HuH-7.5 (cell line): ENCODE measurements at regions not wholly inside any gene's neighbourhood (a gene's known extent, or its start where the extent isn't known, plus 50 kb on each side); places are given as distances from the start of the nearest gene placed in this dataset.
"Not testable (repeated sequence)": the region's sequence is repeated elsewhere in the genome, so short reads cannot be mapped to it uniquely, and the experiment has no call there.

ENCODE experiments used
- DNase-seq: peaks from one replicate; pipeline ENCODE4 v3.0.0; 2011; ENCODE audit warnings: low spot score

DNA sequence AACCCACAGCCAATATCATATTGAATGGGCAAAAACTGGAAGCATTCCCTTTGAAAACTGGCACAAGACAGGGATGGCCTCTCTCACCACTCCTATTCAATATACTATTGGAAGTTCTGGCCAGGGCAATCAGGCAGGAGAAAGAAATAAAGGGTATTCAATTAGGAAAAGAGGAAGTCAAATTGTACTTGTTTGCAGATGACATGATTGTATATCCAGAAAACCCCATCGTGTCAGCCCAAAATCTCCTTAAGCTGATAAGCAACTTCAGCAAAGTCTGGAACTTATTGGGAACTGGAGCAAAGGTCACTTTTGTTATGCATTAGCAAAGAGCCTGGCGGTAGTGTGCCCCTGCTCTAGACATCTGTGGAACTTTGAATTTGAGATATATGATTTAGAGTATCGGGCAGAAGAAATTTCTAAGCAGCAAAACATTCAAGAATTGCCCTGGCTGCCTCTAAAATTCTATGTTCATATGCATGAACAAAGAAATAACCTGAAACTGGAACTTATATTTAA lies 53.4 kb upstream of the PSMA1 start:
- DNase-seq: not testable (repeated sequence)

DNA sequence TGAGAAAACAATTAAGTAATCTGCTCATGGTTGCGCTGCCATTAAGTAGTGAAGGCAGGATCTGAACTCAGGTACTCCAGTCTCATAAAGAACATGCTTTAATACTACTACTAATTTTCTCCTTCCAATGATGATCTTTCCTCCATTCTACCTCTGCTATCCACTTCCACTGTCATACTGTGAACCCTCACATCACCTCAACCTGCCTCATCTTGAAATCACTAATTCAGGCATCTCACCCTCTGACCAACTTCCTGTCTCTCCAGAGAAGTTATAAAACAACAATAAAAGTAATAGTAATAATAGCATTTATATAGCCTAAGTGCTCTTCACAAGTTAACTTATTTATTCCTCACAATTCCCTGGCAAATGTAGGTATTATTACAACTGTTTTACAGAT lies 57.1 kb upstream of the PSMA1 start:
- no peak for DNase-seq

DNA sequence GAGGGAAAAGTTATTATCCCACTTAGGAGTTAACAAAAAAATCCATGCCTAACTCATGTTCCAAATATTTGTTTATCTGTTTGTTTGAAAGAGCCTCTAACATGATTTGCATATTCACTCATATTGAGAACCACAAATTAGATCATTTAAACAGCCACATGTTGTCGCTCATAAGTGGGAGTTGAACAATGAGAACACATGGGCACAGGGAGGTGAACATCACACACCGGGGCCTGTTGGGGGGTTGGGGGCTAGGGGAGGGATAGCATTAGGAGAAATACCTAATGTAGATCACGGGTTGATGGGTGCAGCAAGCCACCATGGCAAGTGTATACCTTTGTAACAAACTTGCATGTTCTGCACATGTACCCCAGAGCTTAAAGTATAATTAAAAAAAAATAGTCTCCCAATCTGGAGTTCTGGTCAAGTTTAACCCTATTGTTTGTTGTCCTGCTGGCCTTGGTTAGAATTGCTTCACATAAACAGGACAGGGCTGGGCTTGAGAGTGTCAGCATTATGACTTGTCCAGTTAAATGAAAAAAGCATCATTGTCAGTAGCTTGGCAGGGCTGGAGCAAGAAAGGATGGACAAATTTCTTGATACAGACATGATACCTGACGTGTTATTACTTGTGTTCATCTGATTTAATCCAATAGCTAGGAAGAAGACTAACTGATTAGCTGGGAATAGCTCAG lies 57.8 kb upstream of the PSMA1 start:
- DNase-seq: no peak

DNA sequence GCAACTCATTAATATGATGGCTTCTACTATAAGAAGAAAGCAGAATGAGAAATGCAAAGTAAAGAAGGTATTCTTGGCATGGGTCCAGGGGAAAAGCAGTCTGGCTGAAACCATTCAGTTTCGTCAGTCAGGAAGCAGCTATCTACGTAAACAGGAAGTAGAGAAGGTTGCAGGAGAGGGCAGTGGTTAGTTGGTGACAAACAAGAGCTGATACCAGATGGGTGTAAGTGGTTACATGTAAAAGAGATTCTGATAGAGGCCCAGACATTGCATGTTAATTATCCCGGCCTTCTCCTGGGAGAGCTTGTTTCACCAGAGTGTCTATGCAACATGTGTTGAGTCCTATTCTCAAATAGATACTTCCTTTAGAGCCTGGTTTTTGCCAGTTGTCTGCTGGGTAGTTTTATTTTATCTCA lies 58.4 kb upstream of the PSMA1 start:
- peak; percentile 26 for DNase-seq

DNA sequence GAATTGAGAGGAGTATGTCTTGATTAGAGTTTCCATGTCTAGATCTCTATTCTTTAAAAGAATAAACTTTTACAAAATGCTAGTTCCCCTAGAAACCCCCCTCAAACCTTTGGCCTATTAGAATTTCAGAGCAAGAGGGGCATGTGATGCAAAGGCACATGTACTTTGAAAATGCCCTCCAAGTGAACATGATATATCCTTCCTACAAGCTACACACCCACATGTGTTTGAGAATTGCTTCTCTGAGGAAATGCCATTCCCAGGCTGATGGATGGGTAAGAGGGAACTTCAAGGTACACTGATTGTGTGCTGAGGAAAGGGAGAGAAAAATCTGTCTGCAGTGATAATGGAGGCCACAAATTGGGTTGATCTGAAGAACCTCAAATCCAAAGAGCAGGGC lies 59.5 kb upstream of the PSMA1 start:
- no peak for DNase-seq

DNA sequence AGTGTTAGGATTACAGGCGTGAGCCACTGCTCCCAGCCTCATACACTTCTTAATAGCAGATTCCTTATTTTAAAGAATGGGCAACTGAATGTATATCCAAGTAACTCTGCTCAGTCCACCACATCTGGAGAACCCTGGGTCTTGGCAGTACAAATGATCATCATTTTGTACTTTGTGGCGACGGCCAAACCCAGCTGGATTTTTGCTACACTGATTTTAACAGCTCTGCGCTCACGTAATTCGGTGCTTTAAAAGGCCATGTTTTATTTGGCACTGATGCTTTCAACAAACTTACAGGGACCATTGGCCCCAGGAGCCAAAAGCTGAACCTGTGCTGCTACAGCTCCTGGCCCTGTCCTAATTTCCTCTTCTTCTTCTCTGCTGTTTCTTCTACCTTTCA lies 60.8 kb upstream of the PDE3B start:
- DNase-seq: no peak

DNA sequence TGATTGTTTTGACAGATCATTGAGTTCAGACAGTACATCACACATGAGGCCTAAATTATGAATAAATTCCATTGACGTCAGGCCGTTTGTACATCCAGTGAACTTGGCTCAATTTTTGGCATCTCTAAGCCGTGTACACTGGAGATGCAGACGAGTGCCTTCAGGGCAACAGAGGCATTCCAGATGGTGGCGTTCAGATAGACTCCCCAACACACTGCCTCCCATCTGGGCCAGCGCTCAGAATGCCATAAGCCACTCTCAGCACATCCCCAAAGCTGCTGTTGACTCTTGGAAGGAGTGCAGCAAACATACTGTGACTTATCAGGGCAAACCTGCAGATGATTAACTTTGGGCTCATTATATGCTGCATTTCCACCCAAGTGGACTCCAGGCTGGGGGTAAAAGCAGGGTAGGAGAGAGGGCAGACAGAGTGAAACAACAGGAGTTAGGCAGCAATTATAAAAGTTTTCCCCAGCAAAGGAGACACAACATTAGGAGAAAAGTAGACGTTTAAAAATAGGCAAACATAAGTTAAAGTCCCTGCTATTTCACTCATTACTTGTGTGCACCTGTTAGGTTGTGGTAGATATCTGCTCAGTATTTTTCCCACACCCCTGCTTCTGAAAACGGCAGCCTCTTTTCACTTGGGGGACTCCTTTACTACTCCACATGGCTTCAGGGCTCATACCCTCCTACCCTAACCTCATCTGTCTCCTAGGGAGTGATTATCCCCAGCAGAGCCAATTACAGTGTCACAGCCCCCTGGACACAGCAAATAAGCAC lies 60.2 kb upstream of the PDE3B start:
- DNase-seq: peak; percentile 42

DNA sequence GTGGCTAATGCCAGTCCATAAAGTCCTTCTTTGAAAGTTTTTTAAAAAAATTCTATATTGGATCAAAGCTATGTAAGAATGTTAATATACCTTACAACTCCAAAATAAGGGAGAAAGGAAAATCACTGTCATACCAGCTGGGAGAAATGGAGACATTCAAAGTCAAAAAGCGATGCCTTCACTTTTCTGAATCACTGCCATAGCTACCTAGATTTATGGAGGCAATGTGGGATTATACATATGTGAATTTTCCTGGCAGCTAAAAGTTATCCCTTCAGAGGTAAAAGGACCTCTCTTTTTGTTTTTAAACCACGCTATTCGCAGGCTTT lies 59.6 kb upstream of the PDE3B start:
- DNase-seq: no peak

DNA sequence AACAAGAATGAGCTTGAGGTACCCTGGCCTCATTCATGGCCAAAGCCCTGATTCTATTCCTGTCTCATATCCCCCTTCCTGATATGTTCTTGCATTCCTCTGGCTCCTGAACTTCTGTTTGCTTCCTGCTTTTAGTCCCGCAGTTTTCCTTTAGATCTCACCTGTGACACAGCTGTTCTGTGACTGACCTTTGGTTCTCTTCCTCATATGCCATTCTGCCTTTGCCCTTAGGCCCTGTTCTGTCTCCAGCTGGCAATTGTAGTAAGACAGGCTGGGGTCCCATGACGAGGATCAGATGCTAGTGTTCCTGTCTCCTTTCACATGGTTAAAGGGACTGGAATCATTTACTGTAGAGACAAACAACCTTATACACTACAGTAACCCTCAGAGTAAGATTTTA lies 59.0 kb upstream of the PDE3B start:
- DNase-seq: peak; percentile 35

DNA sequence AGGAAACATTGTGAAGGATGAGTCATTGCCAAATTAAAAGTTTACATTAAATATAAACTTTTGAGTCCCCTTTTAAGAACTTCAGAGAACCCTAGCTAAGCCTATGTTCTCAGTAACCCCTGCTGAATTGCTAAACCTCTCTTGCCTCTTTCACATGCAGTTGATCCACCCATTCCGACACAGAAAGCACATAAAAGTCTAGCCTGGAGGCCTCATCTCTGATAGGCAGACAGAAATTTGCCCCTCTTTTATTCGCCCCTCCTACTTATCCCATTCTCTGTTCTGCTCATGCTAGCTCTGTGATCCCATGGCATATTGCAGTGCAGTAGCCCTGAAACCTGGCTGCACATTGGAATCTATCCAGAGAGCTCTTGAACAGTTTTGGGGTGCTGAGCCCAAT lies 58.2 kb upstream of the PDE3B start:
- DNase-seq: no peak

DNA sequence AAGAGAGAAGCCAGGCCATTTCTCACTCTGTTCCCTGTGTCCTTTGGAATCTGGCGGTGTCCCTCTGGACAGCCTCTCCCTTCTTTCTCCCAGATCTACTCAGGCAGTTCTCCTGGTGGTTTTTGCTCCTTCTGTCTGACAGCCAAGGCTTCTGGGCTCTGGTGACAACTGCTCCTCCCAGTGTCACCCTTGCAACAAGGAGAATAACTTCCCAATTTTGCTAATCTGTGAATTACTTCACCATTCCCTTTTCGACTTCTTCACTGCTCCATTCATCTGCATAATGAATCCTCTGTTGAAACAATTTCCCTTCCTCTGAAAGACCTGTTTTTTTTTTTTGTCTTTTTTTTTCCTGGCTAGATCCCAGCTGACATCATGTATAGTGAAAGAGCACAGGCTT lies 56.3 kb upstream of the PDE3B start:
- DNase-seq: no peak

DNA sequence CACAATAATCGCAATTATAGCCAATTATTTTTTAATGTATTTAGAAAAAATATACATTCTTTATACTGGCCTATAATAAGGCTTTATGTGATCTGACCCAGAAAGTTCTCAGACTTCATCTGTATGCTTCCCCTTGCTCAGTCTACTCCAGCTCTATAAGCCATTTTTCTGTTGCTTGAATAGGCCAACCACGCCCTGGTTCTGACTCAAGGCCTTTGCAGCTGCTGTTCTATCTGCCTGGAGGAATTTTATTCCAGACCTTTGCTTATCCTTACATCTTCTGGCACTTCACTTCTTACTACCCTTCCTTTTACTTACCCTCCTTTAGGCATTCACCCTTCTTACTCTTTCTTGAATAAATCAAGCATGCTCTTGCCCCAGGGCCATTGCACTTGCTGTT lies 54.9 kb upstream of the PDE3B start:
- DNase-seq: no peak

DNA sequence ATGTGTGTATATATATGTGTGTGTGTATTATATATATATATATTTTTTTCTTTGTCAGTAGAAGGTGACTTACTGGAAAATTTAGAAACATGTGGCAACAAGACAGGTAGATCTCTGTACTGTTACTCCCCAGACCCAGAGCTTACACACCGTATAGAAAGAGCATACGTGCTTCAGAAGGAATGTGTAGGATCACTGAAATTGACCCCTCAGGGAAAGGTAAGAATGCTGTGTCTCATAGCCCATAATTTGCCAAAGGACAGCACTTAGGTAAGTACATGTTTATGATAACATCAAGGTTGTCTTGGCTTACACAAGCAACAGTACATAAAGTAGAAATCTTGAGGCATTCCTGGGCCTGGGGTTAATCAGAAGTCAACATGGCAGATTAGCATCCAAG lies 54.2 kb upstream of the PDE3B start:
- DNase-seq: no peak

DNA sequence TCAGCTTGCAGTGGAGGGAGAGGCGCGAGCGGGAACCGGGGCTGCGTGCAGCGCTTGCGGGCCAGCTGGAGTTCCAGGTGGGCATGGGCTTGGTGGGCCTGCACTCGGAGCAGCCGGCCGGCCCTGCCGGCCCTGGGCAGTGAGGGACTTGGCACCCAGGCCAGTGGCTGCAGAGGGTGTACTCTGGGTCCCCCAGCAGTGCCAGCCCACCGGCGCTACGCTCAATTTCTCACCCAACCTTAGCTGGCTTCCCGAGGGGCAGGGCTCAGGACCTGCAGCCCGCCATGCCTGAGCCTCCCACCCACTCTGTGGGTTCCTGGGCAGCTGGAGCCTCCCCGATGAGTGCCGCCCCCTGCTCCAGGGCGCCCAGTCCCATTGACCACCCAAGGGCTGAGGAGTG lies 52.6 kb upstream of the PDE3B start:
- not testable (repeated sequence) for DNase-seq

DNA sequence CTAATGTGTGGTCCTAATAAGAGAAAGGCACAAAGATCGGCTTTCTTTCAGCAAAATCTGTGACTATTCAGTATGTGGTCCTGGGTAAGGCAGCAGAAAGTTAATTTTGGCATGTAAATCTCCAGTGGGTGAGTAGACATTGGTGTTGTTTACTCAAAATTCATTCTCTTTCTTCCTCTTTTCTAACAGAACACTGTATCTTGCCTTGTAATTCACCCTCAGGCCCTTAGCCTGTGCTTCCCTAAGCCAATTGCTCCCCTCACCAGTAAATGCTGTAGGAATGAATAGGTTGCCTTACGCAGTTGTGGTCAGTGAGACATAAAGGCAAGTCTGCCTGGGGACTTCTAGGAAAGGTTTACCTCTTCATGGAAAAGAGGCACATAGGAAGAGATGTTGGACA lies 49.9 kb upstream of the PDE3B start:
- no peak for DNase-seq
